ENCODE measurements at regions not wholly inside any gene's neighbourhood (a gene's known extent, or its start where the extent isn't known, plus 50 kb on each side); places are given as distances from the start of the nearest gene placed in this dataset.

- no peak for TF ChIP-seq EZH2 (optimal IDR thresholded peaks at IDR 0.05; ENCODE audit: low read depth, low read length)
- TF ChIP-seq, protein P1, sequence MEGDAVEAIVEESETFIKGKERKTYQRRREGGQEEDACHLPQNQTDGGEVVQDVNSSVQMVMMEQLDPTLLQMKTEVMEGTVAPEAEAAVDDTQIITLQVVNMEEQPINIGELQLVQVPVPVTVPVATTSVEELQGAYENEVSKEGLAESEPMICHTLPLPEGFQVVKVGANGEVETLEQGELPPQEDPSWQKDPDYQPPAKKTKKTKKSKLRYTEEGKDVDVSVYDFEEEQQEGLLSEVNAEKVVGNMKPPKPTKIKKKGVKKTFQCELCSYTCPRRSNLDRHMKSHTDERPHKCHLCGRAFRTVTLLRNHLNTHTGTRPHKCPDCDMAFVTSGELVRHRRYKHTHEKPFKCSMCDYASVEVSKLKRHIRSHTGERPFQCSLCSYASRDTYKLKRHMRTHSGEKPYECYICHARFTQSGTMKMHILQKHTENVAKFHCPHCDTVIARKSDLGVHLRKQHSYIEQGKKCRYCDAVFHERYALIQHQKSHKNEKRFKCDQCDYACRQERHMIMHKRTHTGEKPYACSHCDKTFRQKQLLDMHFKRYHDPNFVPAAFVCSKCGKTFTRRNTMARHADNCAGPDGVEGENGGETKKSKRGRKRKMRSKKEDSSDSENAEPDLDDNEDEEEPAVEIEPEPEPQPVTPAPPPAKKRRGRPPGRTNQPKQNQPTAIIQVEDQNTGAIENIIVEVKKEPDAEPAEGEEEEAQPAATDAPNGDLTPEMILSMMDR (IDR thresholded peaks at IDR 0.05; ENCODE audit: low read length) = no peak
- no peak for TF ChIP-seq EZH2phosphoT487 (IDR thresholded peaks at IDR 0.05; ENCODE audit: low read length)
Measured at GRCh38 chr3:124643453-124643852, 86.8 kb upstream of the UMPS start.
